Fibroblast of lung (primary cell): ENCODE measurements at regions not wholly inside any gene's neighbourhood (a gene's known extent, or its start where the extent isn't known, plus 50 kb on each side); places are given as distances from the start of the nearest gene placed in this dataset.

Experiments
- DNase-seq, 2 donors: peaks; one replicate each; pipeline versions ENCODE4 v3.0.0 to v3.0.0-alpha.2; 2010; ENCODE audit warnings: low read depth in 2 of 2
- H2AFZ ChIP-seq: 2 replicates; pipeline ENCODE4 v1.5.1; 2012; ENCODE audit warnings: low read length, control low read depth, inconsistent platforms
- H3K27ac ChIP-seq: 2 replicates; pipeline ENCODE4 v1.5.1; 2011; ENCODE audit warnings: low read length, control low read depth; ENCODE audit not compliant: insufficient read depth
- H3K27me3 ChIP-seq: 2 replicates; pipeline ENCODE4 v1.5.1; 2011; ENCODE audit warnings: mild to moderate bottlenecking, low read length; ENCODE audit not compliant: control insufficient read depth, insufficient read depth
- H3K36me3 ChIP-seq: 2 replicates; pipeline ENCODE4 v1.5.1; 2011; ENCODE audit warnings: low read length; ENCODE audit not compliant: control insufficient read depth, insufficient read depth
- H3K4me1 ChIP-seq: 2 replicates; pipeline ENCODE4 v1.5.1; 2011; ENCODE audit warnings: low read length; ENCODE audit not compliant: control insufficient read depth, insufficient read depth; ENCODE audit errors: extremely low read depth
- H3K4me2 ChIP-seq: 2 replicates; pipeline ENCODE4 v1.5.1; 2011; ENCODE audit warnings: low read length, control low read depth; ENCODE audit not compliant: insufficient read depth; ENCODE audit errors: extremely low read depth
- H3K4me3 ChIP-seq, 4 experiments: fragments of 200-600 bp in 1 of 4; sonication (generic) in 1 of 4; replicated peaks in 1 of 4; 2 replicates each; pipeline ENCODE4 v1.5.1; 2011 to 2016; ENCODE audit warnings: low read length in 4 of 4, low read depth in 3 of 4, mild to moderate bottlenecking in 3 of 4, control low read depth in 2 of 4, inconsistent platforms in 1 of 4, mixed read lengths in 1 of 4; ENCODE audit not compliant: insufficient read depth in 1 of 4; ENCODE audit errors: control extremely low read depth in 1 of 4
- H3K79me2 ChIP-seq: 2 replicates; pipeline ENCODE4 v1.5.1; 2012; ENCODE audit warnings: mild to moderate bottlenecking, low read length, inconsistent platforms; ENCODE audit not compliant: control insufficient read depth, insufficient read depth
- H3K9ac ChIP-seq: 2 replicates; pipeline ENCODE4 v1.5.1; 2011; ENCODE audit warnings: mild to moderate bottlenecking, low read length, control low read depth; ENCODE audit not compliant: insufficient read depth
- H3K9me3 ChIP-seq: 2 replicates; pipeline ENCODE4 v1.5.1; 2012; ENCODE audit warnings: low read depth, low read length; ENCODE audit not compliant: control insufficient read depth, insufficient read depth
- H4K20me1 ChIP-seq: 2 replicates; pipeline ENCODE4 v1.5.1; 2011; ENCODE audit warnings: low read length; ENCODE audit not compliant: control insufficient read depth, insufficient read depth; ENCODE audit errors: extremely low read depth
- EZH2 ChIP-seq: IDR thresholded peaks from 2 replicates; pipeline ENCODE4 v1.5.1; 2012; ENCODE audit warnings: low read length, control low read depth, mild to moderate bottlenecking; ENCODE audit errors: missing control alignments
- TF ChIP-seq, protein P1 (sequence below), 2 donors: IDR thresholded peaks in 1 of 2; conservative IDR thresholded peaks in 1 of 2; 1 replicate in 1 of 2; 2 replicates in 1 of 2; pipeline ENCODE4 v1.5.1; 2011 to 2012; ENCODE audit warnings: low read length in 2 of 2, control low read depth in 1 of 2, inconsistent platforms in 1 of 2, low read depth in 1 of 2, mild to moderate bottlenecking in 1 of 2

- H3K36me3 ChIP-seq: no peaks in the 10 kb centered on the region
- H3K9me3 ChIP-seq: no peaks in the 10 kb centered on the region
- no peaks in the 10 kb centered on the region for H3K79me2 ChIP-seq
- no peak for DNase-seq
- H3K27ac ChIP-seq: no peak overlapping the region
- no peak overlapping the region for H3K4me3 ChIP-seq
- H2AFZ ChIP-seq: no peak overlapping the region
- H3K4me1 ChIP-seq: no peaks in the 10 kb centered on the region
- no peaks in the 10 kb centered on the region for H4K20me1 ChIP-seq
- H3K4me2 ChIP-seq: no peak overlapping the region
- peaks cover 2% of the 10 kb centered on the region for H3K27me3 ChIP-seq
- no peak overlapping the region for H3K9ac ChIP-seq
- TF ChIP-seq, protein P1, sequence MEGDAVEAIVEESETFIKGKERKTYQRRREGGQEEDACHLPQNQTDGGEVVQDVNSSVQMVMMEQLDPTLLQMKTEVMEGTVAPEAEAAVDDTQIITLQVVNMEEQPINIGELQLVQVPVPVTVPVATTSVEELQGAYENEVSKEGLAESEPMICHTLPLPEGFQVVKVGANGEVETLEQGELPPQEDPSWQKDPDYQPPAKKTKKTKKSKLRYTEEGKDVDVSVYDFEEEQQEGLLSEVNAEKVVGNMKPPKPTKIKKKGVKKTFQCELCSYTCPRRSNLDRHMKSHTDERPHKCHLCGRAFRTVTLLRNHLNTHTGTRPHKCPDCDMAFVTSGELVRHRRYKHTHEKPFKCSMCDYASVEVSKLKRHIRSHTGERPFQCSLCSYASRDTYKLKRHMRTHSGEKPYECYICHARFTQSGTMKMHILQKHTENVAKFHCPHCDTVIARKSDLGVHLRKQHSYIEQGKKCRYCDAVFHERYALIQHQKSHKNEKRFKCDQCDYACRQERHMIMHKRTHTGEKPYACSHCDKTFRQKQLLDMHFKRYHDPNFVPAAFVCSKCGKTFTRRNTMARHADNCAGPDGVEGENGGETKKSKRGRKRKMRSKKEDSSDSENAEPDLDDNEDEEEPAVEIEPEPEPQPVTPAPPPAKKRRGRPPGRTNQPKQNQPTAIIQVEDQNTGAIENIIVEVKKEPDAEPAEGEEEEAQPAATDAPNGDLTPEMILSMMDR (conservative IDR thresholded peaks at IDR 0.05 in 1 of 2, IDR thresholded peaks at IDR 0.05 in 1 of 2; ENCODE audit: low read depth in 1 of 2, low read length in 2 of 2): no peak
- TF ChIP-seq EZH2: no peak
Measured at GRCh38 chr7:127512663-127513062, 72.7 kb downstream of the GCC1 start.

- no peak overlapping the region for H3K4me3 ChIP-seq
- no peaks in the 10 kb centered on the region for H3K9me3 ChIP-seq
- H3K4me1 ChIP-seq: no peaks in the 10 kb centered on the region
- no peaks in the 10 kb centered on the region for H3K79me2 ChIP-seq
- no peak overlapping the region for H3K27ac ChIP-seq
- DNase-seq: peak in 1 of 2 donors; percentile 8
- no peak overlapping the region for H3K9ac ChIP-seq
- H3K27me3 ChIP-seq: no peaks in the 10 kb centered on the region
- TF ChIP-seq EZH2: no peak
- TF ChIP-seq, protein P1 (conservative IDR thresholded peaks at IDR 0.05 in 1 of 2, IDR thresholded peaks at IDR 0.05 in 1 of 2; ENCODE audit: low read depth in 1 of 2, low read length in 2 of 2): peak; percentile 54 to 60
- no peaks in the 10 kb centered on the region for H3K36me3 ChIP-seq
- no peak overlapping the region for H3K4me2 ChIP-seq
- no peaks in the 10 kb centered on the region for H4K20me1 ChIP-seq
- H2AFZ ChIP-seq: no peak overlapping the region
Measured at GRCh38 chr7:127504715-127505114, 80.7 kb downstream of the GCC1 start.

GRCh38 chr7:127501817-127502216 is 83.6 kb downstream of the GCC1 start:
- H3K4me3 ChIP-seq: no peak overlapping the region

More at GRCh38 chr7:127501817-127502216, 83.6 kb downstream of the GCC1 start:
- Histone ChIP-seq H3K4me1 (no peaks in the 10 kb centered on the region), H3K79me2 (no peaks in the 10 kb centered on the region), H3K27me3 (no peaks in the 10 kb centered on the region), H3K27ac (no peak overlapping the region), H3K9ac (no peak overlapping the region), H3K4me2 (no peak overlapping the region), H2AFZ (no peak overlapping the region), H3K36me3 (no peaks in the 10 kb centered on the region), H4K20me1 (no peaks in the 10 kb centered on the region), H3K9me3 (no peaks in the 10 kb centered on the region)
- TF ChIP-seq, protein P1 (conservative IDR thresholded peaks at IDR 0.05 in 1 of 2, IDR thresholded peaks at IDR 0.05 in 1 of 2; ENCODE audit: low read depth in 1 of 2, low read length in 2 of 2): no peak
- no peak for TF ChIP-seq EZH2
- no peak for DNase-seq
